ENCODE measurements at regions not wholly inside any gene's neighbourhood (a gene's known extent, or its start where the extent isn't known, plus 50 kb on each side); places are given as distances from the start of the nearest gene placed in this dataset.
"Not testable (repeated sequence)": the region's sequence is repeated elsewhere in the genome, so short reads cannot be mapped to it uniquely, and the experiment has no call there.

GRCh38 chr6:71205336-71205956 is 83.2 kb upstream of the OGFRL1 start:
- no peak for DNase-seq

- DNase-seq: no peak
Measured at GRCh38 chr6:71206089-71206488, 82.5 kb upstream of the OGFRL1 start.

GRCh38 chr6:71209206-71209605 is 79.4 kb upstream of the OGFRL1 start:
- DNase-seq: no peak

- DNase-seq: no peak
Measured at GRCh38 chr6:71209626-71210025, 79.0 kb upstream of the OGFRL1 start.

GRCh38 chr6:71211799-71212198 is 76.8 kb upstream of the OGFRL1 start:
- no peak for DNase-seq

- DNase-seq: peak; percentile 57
Measured at GRCh38 chr6:71220466-71220865, 68.1 kb upstream of the OGFRL1 start.

- no peak for DNase-seq
Measured at GRCh38 chr6:71222671-71223070, 65.9 kb upstream of the OGFRL1 start.

GRCh38 chr6:71224011-71224410 is 64.6 kb upstream of the OGFRL1 start:
- DNase-seq: no peak

GRCh38 chr6:71226151-71226550 is 62.5 kb upstream of the OGFRL1 start:
- DNase-seq: no peak

GRCh38 chr6:71228461-71229041 is 60.1 kb upstream of the OGFRL1 start:
- DNase-seq: peak; percentile 20

- no peak for DNase-seq
Measured at GRCh38 chr6:71229477-71229876, 59.1 kb upstream of the OGFRL1 start.

GRCh38 chr6:71232890-71233289 is 55.7 kb upstream of the OGFRL1 start:
- DNase-seq: not testable (repeated sequence)

GRCh38 chr6:71236926-71237434 is 51.6 kb upstream of the OGFRL1 start:
- DNase-seq: no peak

GRCh38 chr6:71238351-71238750 is 50.3 kb upstream of the OGFRL1 start:
- peak; percentile 10 for DNase-seq
